LNCAP (cell line): ENCODE measurements at regions not wholly inside any gene's neighbourhood (a gene's known extent, or its start where the extent isn't known, plus 50 kb on each side); places are given as distances from the start of the nearest gene placed in this dataset.

ENCODE experiments used
- TF ChIP-seq, protein P1 (sequence below): fragments of 450-650 bp; IDR thresholded peaks from 2 replicates; pipeline ENCODE4 v1.5.1; 2017; ENCODE audit warnings: mild to moderate bottlenecking

DNA sequence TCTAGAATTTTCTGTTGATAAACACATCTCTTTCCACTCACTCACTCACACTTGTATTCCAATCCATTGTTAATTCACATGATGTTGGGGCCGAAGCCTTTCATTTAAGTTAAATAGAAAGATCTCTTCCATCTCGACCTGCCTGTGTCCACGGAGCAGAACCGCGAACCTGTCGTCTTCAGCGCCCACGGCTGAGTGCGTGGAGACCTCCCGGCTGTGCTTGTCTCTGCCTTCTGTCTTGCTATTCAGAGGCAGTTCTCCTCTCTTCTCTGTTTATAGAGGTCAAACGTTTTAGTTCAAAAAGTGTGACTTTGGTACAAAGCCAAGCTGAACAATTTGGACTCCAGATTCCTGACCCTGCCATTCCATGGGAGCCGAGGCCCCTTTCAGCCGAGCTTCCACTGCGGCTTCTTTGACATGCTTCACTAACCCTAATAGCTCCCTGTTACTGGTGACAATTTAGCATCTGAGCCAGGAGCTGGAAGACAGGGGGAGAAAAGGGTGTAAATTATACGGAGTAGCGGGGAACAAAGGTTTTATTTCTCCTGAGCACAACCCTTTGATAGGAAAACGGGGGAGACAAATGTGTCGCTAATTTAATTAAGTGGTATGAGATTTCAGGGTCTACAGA is 314.4 kb upstream of the IRX4 start:
- TF ChIP-seq, protein P1, sequence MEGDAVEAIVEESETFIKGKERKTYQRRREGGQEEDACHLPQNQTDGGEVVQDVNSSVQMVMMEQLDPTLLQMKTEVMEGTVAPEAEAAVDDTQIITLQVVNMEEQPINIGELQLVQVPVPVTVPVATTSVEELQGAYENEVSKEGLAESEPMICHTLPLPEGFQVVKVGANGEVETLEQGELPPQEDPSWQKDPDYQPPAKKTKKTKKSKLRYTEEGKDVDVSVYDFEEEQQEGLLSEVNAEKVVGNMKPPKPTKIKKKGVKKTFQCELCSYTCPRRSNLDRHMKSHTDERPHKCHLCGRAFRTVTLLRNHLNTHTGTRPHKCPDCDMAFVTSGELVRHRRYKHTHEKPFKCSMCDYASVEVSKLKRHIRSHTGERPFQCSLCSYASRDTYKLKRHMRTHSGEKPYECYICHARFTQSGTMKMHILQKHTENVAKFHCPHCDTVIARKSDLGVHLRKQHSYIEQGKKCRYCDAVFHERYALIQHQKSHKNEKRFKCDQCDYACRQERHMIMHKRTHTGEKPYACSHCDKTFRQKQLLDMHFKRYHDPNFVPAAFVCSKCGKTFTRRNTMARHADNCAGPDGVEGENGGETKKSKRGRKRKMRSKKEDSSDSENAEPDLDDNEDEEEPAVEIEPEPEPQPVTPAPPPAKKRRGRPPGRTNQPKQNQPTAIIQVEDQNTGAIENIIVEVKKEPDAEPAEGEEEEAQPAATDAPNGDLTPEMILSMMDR = no peak

GRCh38 chr5:2196416-2196815 is 313.7 kb upstream of the IRX4 start:
- TF ChIP-seq, protein P1 = no peak

- TF ChIP-seq, protein P1 = no peak
These were observed 312.2 kb upstream of the IRX4 start for GRCh38 chr5:2194949-2195348.

DNA sequence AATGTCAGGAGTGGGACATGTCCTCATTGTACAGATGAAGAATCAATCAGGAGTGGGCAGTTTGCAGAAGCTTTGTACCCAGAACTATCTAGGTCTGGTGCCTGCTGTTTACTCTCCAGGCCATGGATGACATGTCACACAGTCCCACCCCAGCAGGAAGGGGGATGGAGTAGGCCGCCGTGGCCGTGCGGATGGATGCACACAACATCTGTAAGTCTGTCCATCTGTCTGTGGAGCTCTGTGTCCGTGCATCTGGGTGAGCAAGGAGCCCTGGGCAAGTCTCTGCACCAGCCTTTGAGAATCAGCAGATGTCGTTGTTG is 311.5 kb upstream of the IRX4 start:
- TF ChIP-seq, protein P1 = no peak

DNA sequence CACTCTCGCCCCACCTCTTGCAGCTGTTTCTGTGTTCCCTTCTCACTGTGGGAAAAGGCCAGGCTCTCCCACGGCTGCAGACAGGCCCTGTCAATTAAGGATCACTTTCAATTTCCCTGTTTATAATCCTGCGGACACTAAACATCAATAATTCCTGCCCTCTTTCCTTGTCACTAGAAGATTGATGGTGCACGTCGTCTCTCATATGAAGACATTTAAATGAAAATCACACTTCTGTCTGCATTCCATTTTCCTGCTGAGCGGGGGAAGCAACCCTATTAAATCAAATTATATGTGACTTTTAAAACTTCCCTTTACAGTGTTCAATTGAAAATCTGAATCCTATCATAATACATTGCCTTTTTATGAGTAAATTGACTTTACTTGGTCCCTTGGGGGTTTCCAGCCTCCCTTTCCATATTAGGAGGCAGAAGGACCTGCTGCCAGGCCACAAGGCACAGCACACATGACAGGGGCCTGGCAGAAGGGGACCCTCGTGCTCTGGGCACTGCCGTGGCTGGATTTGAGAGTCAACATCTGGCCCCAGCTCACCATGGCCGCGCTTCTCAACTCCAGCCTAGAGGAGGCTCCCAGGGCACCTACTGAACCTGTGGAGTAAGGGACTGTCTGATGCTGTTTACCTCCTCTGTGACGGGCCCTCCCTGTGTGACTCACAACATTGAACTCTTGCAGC is 311.0 kb upstream of the IRX4 start:
- TF ChIP-seq, protein P1 = no peak

DNA sequence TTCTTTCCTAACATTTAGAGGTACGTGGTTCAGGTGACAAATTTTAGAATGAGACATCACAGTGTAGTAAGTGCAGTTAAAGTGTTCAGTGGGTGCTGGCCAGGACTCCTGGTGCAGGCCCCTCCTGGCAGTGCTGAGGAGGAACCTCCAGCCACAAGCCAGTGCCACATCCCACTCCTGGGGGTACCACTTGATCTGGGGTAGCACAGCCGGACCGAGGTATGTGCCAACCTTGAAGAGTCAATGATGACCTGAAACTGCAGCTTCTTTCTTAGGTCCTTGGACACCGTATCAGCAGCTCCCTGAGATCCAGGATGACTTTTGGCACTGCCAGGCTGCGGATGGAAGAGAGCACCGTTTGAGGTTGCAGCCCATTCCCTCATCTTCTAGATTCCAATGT is 310.4 kb upstream of the IRX4 start:
- TF ChIP-seq, protein P1 = no peak

GRCh38 chr5:2192496-2192895 is 309.8 kb upstream of the IRX4 start:
- TF ChIP-seq, protein P1 = no peak

DNA sequence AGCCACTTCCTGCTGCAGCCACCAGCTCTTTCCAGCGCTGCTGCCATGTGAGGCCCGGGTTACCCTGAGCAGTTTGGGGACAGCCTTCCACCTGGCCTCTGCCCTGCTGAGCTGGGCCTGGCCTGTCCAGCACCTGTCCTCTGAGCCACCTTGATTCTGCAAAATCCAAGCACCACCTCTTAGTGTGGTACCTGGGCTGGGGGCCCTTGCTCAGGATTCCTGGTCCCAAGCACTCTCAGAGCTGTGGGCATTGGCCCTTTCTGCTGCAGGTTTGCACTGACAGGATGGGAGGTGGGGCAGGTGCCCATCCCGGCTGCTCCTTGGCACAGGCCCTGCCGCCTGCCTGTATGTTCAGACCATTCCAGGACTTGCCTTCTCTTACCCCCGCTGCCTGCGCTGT is 309.2 kb upstream of the IRX4 start:
- TF ChIP-seq, protein P1 = no peak
